ENCODE measurements at regions not wholly inside any gene's neighbourhood (a gene's known extent, or its start where the extent isn't known, plus 50 kb on each side); places are given as distances from the start of the nearest gene placed in this dataset.

DNA sequence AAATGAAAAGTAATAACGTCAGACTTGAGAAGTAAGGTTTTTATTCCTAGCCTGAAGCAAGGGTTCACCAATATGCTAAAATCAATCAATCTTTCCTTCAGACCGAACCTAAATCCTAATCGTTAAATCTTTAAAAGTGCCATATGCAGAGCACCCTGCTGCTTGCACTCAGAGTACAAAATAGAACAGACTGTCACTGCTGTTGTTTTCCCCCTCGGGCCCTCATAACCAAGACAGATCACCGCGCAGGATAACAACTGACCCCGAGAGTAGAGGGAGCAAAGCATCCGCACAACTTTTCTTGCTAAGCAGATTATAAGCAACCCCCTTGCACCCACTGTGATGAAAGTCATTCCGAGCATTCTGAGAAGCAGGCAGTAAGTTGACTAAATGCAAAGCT lies 550.9 kb upstream of the NDST4 start:
- TF ChIP-seq CTCF (conservative IDR thresholded peaks at IDR 0.05 in 1 of 2, IDR thresholded peaks at IDR 0.05 in 1 of 2; ENCODE audit: low read depth in 1 of 2, low read length in 2 of 2) (no peak), EZH2 (IDR thresholded peaks at IDR 0.05; ENCODE audit: low read length, missing control alignments) (no peak)
